ENCODE measurements at regions not wholly inside any gene's neighbourhood (a gene's known extent, or its start where the extent isn't known, plus 50 kb on each side); places are given as distances from the start of the nearest gene placed in this dataset.

- no peak for TF ChIP-seq CTCF (conservative IDR thresholded peaks at IDR 0.05)
- Mint-ChIP-seq H3K36me3 (ENCODE audit: low read depth) (no peaks in the 10 kb centered on the region), H3K27ac (ENCODE audit: unreplicated experiment) (no peak overlapping the region)
Measured at GRCh38 chr15:93854088-93854487, 377.3 kb upstream of the MCTP2 start.

GRCh38 chr15:93852761-93853160, 378.6 kb upstream of the MCTP2 start:
- no peak overlapping the region for H3K27ac Mint-ChIP-seq (ENCODE audit: unreplicated experiment)
- no peak for TF ChIP-seq CTCF (conservative IDR thresholded peaks at IDR 0.05)
- no peaks in the 10 kb centered on the region for H3K27me3 Mint-ChIP-seq (ENCODE audit: low read depth)
- no peak overlapping the region for H3K4me3 Mint-ChIP-seq
- H3K9me3 Mint-ChIP-seq = no peaks in the 10 kb centered on the region
- DNase-seq (ENCODE audit: low read depth, low spot score) = no peak
- no peaks in the 10 kb centered on the region for H3K36me3 Mint-ChIP-seq (ENCODE audit: low read depth)
- no peaks in the 10 kb centered on the region for H3K4me1 Mint-ChIP-seq

More at GRCh38 chr15:93854088-93854487, 377.3 kb upstream of the MCTP2 start:
- no peak for DNase-seq (ENCODE audit: low read depth, low spot score)
- no peaks in the 10 kb centered on the region for H3K4me1 Mint-ChIP-seq
- H3K4me3 Mint-ChIP-seq = no peak overlapping the region
- H3K27me3 Mint-ChIP-seq (ENCODE audit: low read depth) = no peaks in the 10 kb centered on the region
- H3K9me3 Mint-ChIP-seq = no peaks in the 10 kb centered on the region

GRCh38 chr15:93848490-93848889, 382.9 kb upstream of the MCTP2 start:
- no peak for TF ChIP-seq CTCF (conservative IDR thresholded peaks at IDR 0.05)
- no peak for DNase-seq (ENCODE audit: low read depth, low spot score)
- Mint-ChIP-seq H3K4me3 (no peak overlapping the region), H3K4me1 (no peaks in the 10 kb centered on the region), H3K36me3 (ENCODE audit: low read depth) (no peaks in the 10 kb centered on the region), H3K27ac (ENCODE audit: unreplicated experiment) (no peak overlapping the region), H3K27me3 (ENCODE audit: low read depth) (no peaks in the 10 kb centered on the region), H3K9me3 (no peaks in the 10 kb centered on the region)

- Mint-ChIP-seq H3K36me3 (ENCODE audit: low read depth) (no peaks in the 10 kb centered on the region), H3K27me3 (ENCODE audit: low read depth) (no peaks in the 10 kb centered on the region), H3K9me3 (peaks cover under 1% of the 10 kb centered on the region), H3K4me3 (no peak overlapping the region), H3K27ac (ENCODE audit: unreplicated experiment) (no peak overlapping the region), H3K4me1 (no peaks in the 10 kb centered on the region)
- no peak for TF ChIP-seq CTCF (conservative IDR thresholded peaks at IDR 0.05)
- DNase-seq (ENCODE audit: low read depth, low spot score) = no peak
Measured at GRCh38 chr15:93848076-93848475, 383.3 kb upstream of the MCTP2 start.

GRCh38 chr15:93846148-93846547, 385.2 kb upstream of the MCTP2 start:
- H3K36me3 Mint-ChIP-seq (ENCODE audit: low read depth) = peaks cover 2% of the 10 kb centered on the region
- no peak overlapping the region for H3K27ac Mint-ChIP-seq (ENCODE audit: unreplicated experiment)
- TF ChIP-seq CTCF (conservative IDR thresholded peaks at IDR 0.05) = no peak

GRCh38 chr15:93837450-93837849, 393.9 kb upstream of the MCTP2 start:
- no peak for TF ChIP-seq CTCF (conservative IDR thresholded peaks at IDR 0.05)
- Mint-ChIP-seq H3K27ac (ENCODE audit: unreplicated experiment) (no peak overlapping the region), H3K4me3 (no peak overlapping the region), H3K4me1 (no peaks in the 10 kb centered on the region), H3K36me3 (ENCODE audit: low read depth) (peaks cover 2% of the 10 kb centered on the region), H3K9me3 (peaks cover 6% of the 10 kb centered on the region), H3K27me3 (ENCODE audit: low read depth) (no peaks in the 10 kb centered on the region)
- DNase-seq (ENCODE audit: low read depth, low spot score) = no peak

More at GRCh38 chr15:93846148-93846547, 385.2 kb upstream of the MCTP2 start:
- Mint-ChIP-seq H3K4me3 (no peak overlapping the region), H3K9me3 (peaks cover 5% of the 10 kb centered on the region), H3K27me3 (ENCODE audit: low read depth) (no peaks in the 10 kb centered on the region), H3K4me1 (no peaks in the 10 kb centered on the region)
- no peak for DNase-seq (ENCODE audit: low read depth, low spot score)

Data from neural crest cell (in vitro differentiated cells).